RWPE2 (cell line): ENCODE measurements at regions not wholly inside any gene's neighbourhood (a gene's known extent, or its start where the extent isn't known, plus 50 kb on each side); places are given as distances from the start of the nearest gene placed in this dataset.

ENCODE experiments used
- ATAC-seq: fragments of 200-7000 bp; cut with Tn5 transposase; 3 replicates; pipeline ENCODE4 v1.9.1; 2021; ENCODE audit warnings: low read depth
- DNase-seq: peaks from one replicate; pipeline ENCODE4 v3.0.0-alpha.2; 2020; ENCODE audit warnings: low spot score
- H3K27ac ChIP-seq: fragments of 450-650 bp; 2 replicates; pipeline ENCODE4 v1.5.1; 2017; ENCODE audit warnings: mild to moderate bottlenecking; ENCODE audit not compliant: poor library complexity, severe bottlenecking
- H3K27me3 ChIP-seq: fragments of 250-450 bp; sonication (Bioruptor Pico); 2 replicates; pipeline ENCODE4 v1.5.1; 2021; ENCODE audit warnings: mild to moderate bottlenecking, moderate library complexity; ENCODE audit not compliant: insufficient read depth, poor library complexity, severe bottlenecking
- H3K36me3 ChIP-seq: fragments of 250-450 bp; sonication (Bioruptor Pico); 2 replicates; pipeline ENCODE4 v1.5.1; 2020; ENCODE audit warnings: low read depth, mild to moderate bottlenecking, moderate library complexity
- H3K4me1 ChIP-seq: fragments of 250-450 bp; sonication (Bioruptor Pico); 2 replicates; pipeline ENCODE4 v1.5.1; 2021; ENCODE audit warnings: mild to moderate bottlenecking, moderate library complexity; ENCODE audit not compliant: insufficient read depth, poor library complexity, severe bottlenecking
- H3K4me3 ChIP-seq: fragments of 250-450 bp; sonication (Bioruptor Pico); 2 replicates; pipeline ENCODE4 v1.5.1; 2021; ENCODE audit warnings: mild to moderate bottlenecking, moderate library complexity; ENCODE audit not compliant: severe bottlenecking
- H3K9me3 ChIP-seq: fragments of 250-450 bp; sonication (Bioruptor Pico); 2 replicates; pipeline ENCODE4 v1.5.1; 2021; ENCODE audit warnings: mild to moderate bottlenecking, moderate library complexity; ENCODE audit not compliant: severe bottlenecking
- CTCF ChIP-seq: fragments of 450-650 bp; IDR thresholded peaks from one replicate; pipeline ENCODE4 v1.5.1; 2017; ENCODE audit warnings: mild to moderate bottlenecking, moderate library complexity; ENCODE audit not compliant: poor library complexity, severe bottlenecking

- no peak for ATAC-seq
- no peak for DNase-seq
- H3K36me3 ChIP-seq = no peaks in the 10 kb centered on the region
- H3K4me1 ChIP-seq = peaks cover 43% of the 10 kb centered on the region
- H3K4me3 ChIP-seq = no peak overlapping the region
- TF ChIP-seq CTCF = no peak
- H3K27me3 ChIP-seq = no peaks in the 10 kb centered on the region
- H3K27ac ChIP-seq = peak overlapping the region; percentile 91
- H3K9me3 ChIP-seq = no peaks in the 10 kb centered on the region
These were observed 77.2 kb upstream of the INCENP start for GRCh38 chr11:62046568-62047100.

- no peak overlapping the region for H3K4me3 ChIP-seq
- no peaks in the 10 kb centered on the region for H3K9me3 ChIP-seq
- ATAC-seq (no peak; the same call in 2 of the 3 replicates), DNase-seq (no peak)
- no peak for TF ChIP-seq CTCF
- no peaks in the 10 kb centered on the region for H3K27me3 ChIP-seq
- peak overlapping the region; percentile 91 for H3K27ac ChIP-seq
- no peaks in the 10 kb centered on the region for H3K36me3 ChIP-seq
- H3K4me1 ChIP-seq = peaks cover 43% of the 10 kb centered on the region
These were observed 77.2 kb upstream of the FTH1 start for GRCh38 chr11:62044639-62045121.

- H3K27ac ChIP-seq = no peak overlapping the region
- ATAC-seq (no peak), DNase-seq (no peak)
- no peaks in the 10 kb centered on the region for H3K9me3 ChIP-seq
- no peaks in the 10 kb centered on the region for H3K27me3 ChIP-seq
- H3K4me3 ChIP-seq = no peak overlapping the region
- no peak for TF ChIP-seq CTCF
- no peaks in the 10 kb centered on the region for H3K4me1 ChIP-seq
- H3K36me3 ChIP-seq = no peaks in the 10 kb centered on the region
These were observed 67.9 kb upstream of the FTH1 start for GRCh38 chr11:62035293-62035692.

DNA sequence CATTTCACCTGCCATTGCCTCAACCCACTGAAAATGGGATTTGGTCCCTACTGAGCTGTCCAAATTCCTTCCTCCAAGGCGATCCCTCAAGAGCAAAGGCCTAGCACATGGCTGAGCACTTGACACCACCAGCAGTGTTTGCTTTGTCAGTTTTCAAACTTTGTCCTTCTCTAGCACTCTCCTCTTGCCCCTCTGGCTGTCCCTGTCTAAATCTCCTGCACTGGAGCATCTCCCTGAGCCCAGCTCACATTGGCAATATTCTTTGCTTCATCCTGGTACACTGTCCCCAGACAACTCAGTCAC lies 66.6 kb upstream of the FTH1 start:
- ATAC-seq (no peak), DNase-seq (no peak)
- Histone ChIP-seq H3K4me1 (no peaks in the 10 kb centered on the region), H3K27ac (no peak overlapping the region), H3K4me3 (no peak overlapping the region), H3K36me3 (no peaks in the 10 kb centered on the region), H3K27me3 (no peaks in the 10 kb centered on the region), H3K9me3 (no peaks in the 10 kb centered on the region)
- TF ChIP-seq CTCF = no peak

DNA sequence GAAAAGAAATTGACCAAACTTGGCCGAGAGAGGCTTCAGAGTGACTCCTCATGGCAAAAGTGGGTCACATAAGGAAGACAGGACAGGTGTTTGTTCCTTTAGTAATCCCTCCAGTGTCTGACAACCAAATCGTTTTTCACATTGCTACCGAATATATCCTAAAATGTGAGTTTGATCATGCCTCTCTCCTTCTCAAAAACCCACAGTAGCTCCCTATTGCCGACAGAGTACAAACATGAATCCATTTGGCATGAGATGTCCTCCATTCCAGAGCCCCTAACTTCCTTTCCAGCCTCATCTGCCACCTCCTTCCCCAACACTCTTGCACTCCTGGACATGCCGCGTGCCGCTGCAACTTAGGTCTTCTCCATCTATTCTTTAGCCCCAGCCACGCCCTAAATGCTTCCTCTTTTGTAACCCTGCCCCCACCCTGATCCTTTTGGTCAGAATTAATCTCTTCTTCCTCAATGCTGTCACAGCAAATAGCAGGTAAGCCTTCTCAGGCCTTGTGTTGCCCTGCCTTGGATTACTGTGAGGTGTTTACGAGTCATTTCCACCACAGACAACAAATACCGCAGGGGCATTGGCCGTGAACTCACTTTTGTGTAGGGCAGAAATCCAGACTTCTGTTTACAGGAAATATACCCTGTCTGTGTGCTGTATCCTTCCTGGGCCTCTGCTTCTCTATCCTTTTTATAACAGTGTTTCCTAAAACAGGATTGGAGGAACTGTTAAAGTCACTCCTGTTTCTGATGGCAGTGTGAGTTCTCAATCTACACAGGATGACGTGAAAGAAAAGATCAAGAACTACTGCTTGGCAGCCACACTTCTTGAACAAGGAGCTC lies 66.0 kb upstream of the FTH1 start:
- no peak for TF ChIP-seq CTCF
- peak; percentile 66 for ATAC-seq

More for the DNA sequence above, 66.0 kb upstream of the FTH1 start:
- no peaks in the 10 kb centered on the region for H3K4me1 ChIP-seq
- no peak overlapping the region for H3K4me3 ChIP-seq
- no peak for DNase-seq
- H3K36me3 ChIP-seq = no peaks in the 10 kb centered on the region
- no peaks in the 10 kb centered on the region for H3K9me3 ChIP-seq
- H3K27me3 ChIP-seq = no peaks in the 10 kb centered on the region
- no peak overlapping the region for H3K27ac ChIP-seq
